ENCODE measurements at regions not wholly inside any gene's neighbourhood (a gene's known extent, or its start where the extent isn't known, plus 50 kb on each side); places are given as distances from the start of the nearest gene placed in this dataset.

- TF ChIP-seq CTCF (IDR thresholded peaks at IDR 0.05) (no peak), POLR2A (IDR thresholded peaks at IDR 0.05) (no peak)
Observed at GRCh38 chr15:85325834-85326233, 54.6 kb upstream of the AKAP13 start.

Measured in thyroid gland (tissue), 4 donors.